ENCODE measurements at regions not wholly inside any gene's neighbourhood (a gene's known extent, or its start where the extent isn't known, plus 50 kb on each side); places are given as distances from the start of the nearest gene placed in this dataset.

- no peak for TF ChIP-seq CTCF (IDR thresholded peaks at IDR 0.05; ENCODE audit: poor library complexity)
- TF ChIP-seq EZH2 (IDR thresholded peaks at IDR 0.05; ENCODE audit: borderline replicate concordance) = no peak
- TF ChIP-seq EZH2phosphoT487 (IDR thresholded peaks at IDR 0.05; ENCODE audit: low read depth, severe bottlenecking, unreplicated experiment) = no peak
These were observed 1594.6 kb downstream of the ARAP2 start for GRCh38 chr4:34649716-34650115.
